ENCODE measurements at regions not wholly inside any gene's neighbourhood (a gene's known extent, or its start where the extent isn't known, plus 50 kb on each side); places are given as distances from the start of the nearest gene placed in this dataset.

GRCh38 chr11:87901341-87901740 lies 273.9 kb downstream of the RAB38 start:
- FAIRE-seq (no peak), DNase-seq (ENCODE audit: low read depth in 1 of 2, low spot score in 2 of 2) (no peak)
- H3K4me1 ChIP-seq (replicated peaks in 1 of 4; ENCODE audit: control insufficient read depth in 3 of 4, insufficient read depth in 4 of 4, low read length in 3 of 4), result no peaks in the 10 kb centered on the region
- no peak overlapping the region for H3K18ac ChIP-seq (ENCODE audit: extremely low read depth, low read length)
- no peaks in the 10 kb centered on the region for H3K36me3 ChIP-seq (ENCODE audit: control insufficient read depth in 2 of 4, insufficient read depth in 4 of 4, low read length in 3 of 4)
- CTCF ChIA-PET (ENCODE audit: partially characterized antibody), result interaction anchor here (0.7 to 1.9 kb wide), 2 partner anchors 24 to 1553 kb away, joined by 6 read pairs; no protein-coding TSS in a partner anchor
- H3K79me2 ChIP-seq (ENCODE audit: control insufficient read depth in 1 of 2, insufficient read depth in 2 of 2, low read length in 2 of 2), result no peaks in the 10 kb centered on the region
- no peak overlapping the region for H3K9ac ChIP-seq (replicated peaks in 1 of 4; ENCODE audit: extremely low read depth in 1 of 4, low read depth in 3 of 4, low read length in 3 of 4)
- no peak overlapping the region for H2AFZ ChIP-seq (ENCODE audit: low read length)
- H2BK5ac ChIP-seq (ENCODE audit: low read depth, low read length), result no peak overlapping the region
- no peaks in the 10 kb centered on the region for H3K27me3 ChIP-seq (replicated peaks in 1 of 4; ENCODE audit: control insufficient read depth in 3 of 4, extremely low read depth in 1 of 4, insufficient read depth in 3 of 4, low read length in 3 of 4)
- H3K79me1 ChIP-seq (ENCODE audit: low read depth, low read length), result no peaks in the 10 kb centered on the region
- no peak overlapping the region for H2AK5ac ChIP-seq (ENCODE audit: low read depth, low read length)
- H4K20me1 ChIP-seq (replicated peaks in 1 of 2; ENCODE audit: control insufficient read depth in 1 of 2, insufficient read depth in 2 of 2, low read length in 2 of 2), result no peaks in the 10 kb centered on the region
- no peak overlapping the region for H4K91ac ChIP-seq (replicated peaks; ENCODE audit: insufficient read length, low read length)
- no peaks in the 10 kb centered on the region for H3K9me3 ChIP-seq (ENCODE audit: insufficient read depth in 2 of 2, low read depth in 1 of 2, low read length in 1 of 2)
- H2BK12ac ChIP-seq (ENCODE audit: low read depth, low read length), result no peak overlapping the region
- H3K4me2 ChIP-seq (ENCODE audit: insufficient read depth in 1 of 2, low read depth in 2 of 2, low read length in 2 of 2), result no peak overlapping the region
- WGBS, 2 experiments (ENCODE audit: extremely low coverage in 1 of 2, insufficient coverage in 1 of 2, insufficient read length in 1 of 2, insufficient replicate concordance in 2 of 2, low coverage in 1 of 2, low lambda C conversion rate in 2 of 2, missing lambda C conversion rate in 1 of 2), result 86% methylated on average over 3 of the region's 3 CpGs; no CpG with 5 or more reads in 1 of the 2 experiments
- no peak overlapping the region for H2BK120ac ChIP-seq (replicated peaks; ENCODE audit: low read depth, low read length)
- H3K23me2 ChIP-seq (ENCODE audit: low read depth, low read length), result no peaks in the 10 kb centered on the region
- POLR2A ChIA-PET (ENCODE audit: partially characterized antibody), result no interaction called here
- H3K4ac ChIP-seq (replicated peaks; ENCODE audit: insufficient read length, low read depth, low read length), result no peak overlapping the region
- H3K56ac ChIP-seq (replicated peaks; ENCODE audit: insufficient read length, low read depth, low read length), result no peak overlapping the region
- H2BK20ac ChIP-seq (ENCODE audit: low read length), result no peak overlapping the region
- H4K5ac ChIP-seq (ENCODE audit: insufficient read length, low read depth, low read length), result no peak overlapping the region
- no peak overlapping the region for H2BK15ac ChIP-seq (ENCODE audit: low read length)
- no peak overlapping the region for H3K4me3 ChIP-seq (ENCODE audit: extremely low read depth in 1 of 4, insufficient read depth in 2 of 4, low read depth in 3 of 4, low read length in 4 of 4)
- no peak overlapping the region for H3K27ac ChIP-seq (ENCODE audit: low read depth, low read length)
- no peak overlapping the region for H4K8ac ChIP-seq (ENCODE audit: extremely low read depth, insufficient read depth, low read length)
- H3K14ac ChIP-seq (ENCODE audit: insufficient read length), result no peak overlapping the region
- H3K23ac ChIP-seq (ENCODE audit: insufficient read length), result no peak overlapping the region
- TF ChIP-seq TCF12 (IDR thresholded peaks at IDR 0.05; ENCODE audit: low read depth, low read length), result no peak
- TF ChIP-seq NRF1 (IDR thresholded peaks at IDR 0.05; ENCODE audit: low read depth, low read length), result no peak
- TF ChIP-seq KDM5A (IDR thresholded peaks at IDR 0.05; ENCODE audit: low read length), result no peak
- TF ChIP-seq GTF2F1 (IDR thresholded peaks at IDR 0.05; ENCODE audit: borderline replicate concordance, low read depth, low read length), result no peak
- TF ChIP-seq, protein P1, sequence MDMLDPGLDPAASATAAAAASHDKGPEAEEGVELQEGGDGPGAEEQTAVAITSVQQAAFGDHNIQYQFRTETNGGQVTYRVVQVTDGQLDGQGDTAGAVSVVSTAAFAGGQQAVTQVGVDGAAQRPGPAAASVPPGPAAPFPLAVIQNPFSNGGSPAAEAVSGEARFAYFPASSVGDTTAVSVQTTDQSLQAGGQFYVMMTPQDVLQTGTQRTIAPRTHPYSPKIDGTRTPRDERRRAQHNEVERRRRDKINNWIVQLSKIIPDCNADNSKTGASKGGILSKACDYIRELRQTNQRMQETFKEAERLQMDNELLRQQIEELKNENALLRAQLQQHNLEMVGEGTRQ (IDR thresholded peaks at IDR 0.05; ENCODE audit: low read length), result no peak
- no peak for TF ChIP-seq HDAC2 (IDR thresholded peaks at IDR 0.05; ENCODE audit: borderline replicate concordance in 1 of 2, low read depth in 2 of 2, low read length in 2 of 2)
- no peak for TF ChIP-seq POLR2A (IDR thresholded peaks at IDR 0.05; ENCODE audit: control extremely low read depth in 1 of 2, low read depth in 2 of 2, low read length in 2 of 2)
- TF ChIP-seq BCL11A (IDR thresholded peaks at IDR 0.05; ENCODE audit: low read depth in 2 of 2, low read length in 2 of 2), result no peak
- no peak for TF ChIP-seq ATF3 (IDR thresholded peaks at IDR 0.05; ENCODE audit: insufficient read depth, low read depth, low read length)
- TF ChIP-seq KDM1A (IDR thresholded peaks at IDR 0.05; ENCODE audit: borderline replicate concordance, low read length), result no peak
- no peak for TF ChIP-seq RAD21 (IDR thresholded peaks at IDR 0.05 in 1 of 2, conservative IDR thresholded peaks at IDR 0.05 in 1 of 2; ENCODE audit: low read depth in 2 of 2, low read length in 2 of 2)
- TF ChIP-seq RXRA (IDR thresholded peaks at IDR 0.05; ENCODE audit: insufficient read depth, low read depth, low read length), result no peak
- no peak for TF ChIP-seq HDAC6 (IDR thresholded peaks at IDR 0.05; ENCODE audit: low read depth, low read length)
